ENCODE measurements at regions not wholly inside any gene's neighbourhood (a gene's known extent, or its start where the extent isn't known, plus 50 kb on each side); places are given as distances from the start of the nearest gene placed in this dataset.

- TF ChIP-seq EZH2 (IDR thresholded peaks at IDR 0.05; ENCODE audit: insufficient read depth, poor library complexity, severe bottlenecking) (no peak), EZH2phosphoT487 (IDR thresholded peaks at IDR 0.05; ENCODE audit: insufficient read depth, low read depth) (no peak)
Measured at GRCh38 chr2:57782587-57782986, 264.0 kb upstream of the VRK2 start.

All from GM23248 (cell line).